ENCODE measurements at regions not wholly inside any gene's neighbourhood (a gene's known extent, or its start where the extent isn't known, plus 50 kb on each side); places are given as distances from the start of the nearest gene placed in this dataset.

- in situ Hi-C loops (cut with MboI; ENCODE audit: low sequenced_read_pairs) = no loop called here
Observed at GRCh38 chr7:121473645-121474300, 77.7 kb upstream of the FAM3C start.

DNA sequence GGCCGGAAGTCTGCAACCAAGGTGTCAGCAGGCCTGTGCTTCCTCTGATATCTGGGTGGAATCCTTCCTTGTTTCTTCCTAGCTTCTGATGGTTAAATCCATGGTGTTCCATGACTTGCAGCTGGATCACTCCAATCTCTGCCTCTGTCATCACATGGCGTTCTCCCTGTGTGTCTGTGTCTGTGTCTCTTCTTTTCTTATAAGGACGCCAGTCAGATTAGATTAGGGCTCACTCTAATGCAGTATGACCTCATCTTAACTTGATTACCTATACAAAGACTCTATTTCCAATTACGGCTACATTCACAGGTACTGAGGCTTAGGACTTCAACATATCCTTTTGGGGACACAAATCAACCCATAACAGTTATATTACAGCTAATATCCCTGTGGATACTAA, 70.3 kb upstream of the FAM3C start:
- in situ Hi-C loops (cut with MboI; ENCODE audit: low sequenced_read_pairs) = no loop called here

- in situ Hi-C loops (cut with MboI; ENCODE audit: low sequenced_read_pairs) = no loop called here
Observed at GRCh38 chr7:121459148-121459547, 63.0 kb upstream of the FAM3C start.

DNA sequence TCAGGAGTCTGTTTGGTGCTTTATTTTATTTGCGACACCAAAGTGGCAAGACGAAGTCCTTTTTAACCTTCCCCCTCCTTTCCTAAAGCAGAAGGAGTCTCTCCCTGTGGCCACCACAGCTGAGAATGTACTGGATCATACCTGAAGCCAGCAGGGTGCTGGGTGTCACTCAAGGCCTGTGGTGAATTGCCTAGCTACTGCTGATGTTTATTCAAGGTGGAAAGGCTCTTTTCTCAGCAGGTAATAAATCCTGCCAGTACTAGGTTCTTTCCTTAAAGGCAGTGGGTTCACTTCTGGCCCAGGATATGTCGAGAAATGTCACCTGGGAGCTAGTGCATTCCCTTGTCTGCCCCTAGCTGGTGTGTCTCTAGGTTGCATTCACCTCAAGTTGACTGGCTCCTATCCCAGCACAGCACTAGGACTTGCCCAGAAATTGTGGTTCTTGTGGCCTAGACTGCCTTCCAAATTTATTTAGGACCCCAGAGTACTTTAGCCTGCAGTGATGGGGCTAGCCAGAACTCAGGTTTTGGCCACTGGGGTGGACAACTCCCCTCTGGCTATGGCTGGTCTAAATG, 60.8 kb upstream of the FAM3C start:
- in situ Hi-C loops (cut with MboI; ENCODE audit: low sequenced_read_pairs) = no loop called here

- in situ Hi-C loops (cut with MboI; ENCODE audit: low sequenced_read_pairs) = no loop called here
Observed at GRCh38 chr7:121456015-121456414, 59.9 kb upstream of the FAM3C start.

GRCh38 chr7:121452389-121452788, 56.3 kb upstream of the FAM3C start:
- in situ Hi-C loops (cut with MboI; ENCODE audit: low sequenced_read_pairs) = no loop called here

GRCh38 chr7:121451367-121452094, 55.4 kb upstream of the FAM3C start:
- in situ Hi-C loops (cut with MboI; ENCODE audit: low sequenced_read_pairs) = no loop called here

GRCh38 chr7:121450631-121451198, 54.6 kb upstream of the FAM3C start:
- in situ Hi-C loops (cut with MboI; ENCODE audit: low sequenced_read_pairs) = no loop called here

DNA sequence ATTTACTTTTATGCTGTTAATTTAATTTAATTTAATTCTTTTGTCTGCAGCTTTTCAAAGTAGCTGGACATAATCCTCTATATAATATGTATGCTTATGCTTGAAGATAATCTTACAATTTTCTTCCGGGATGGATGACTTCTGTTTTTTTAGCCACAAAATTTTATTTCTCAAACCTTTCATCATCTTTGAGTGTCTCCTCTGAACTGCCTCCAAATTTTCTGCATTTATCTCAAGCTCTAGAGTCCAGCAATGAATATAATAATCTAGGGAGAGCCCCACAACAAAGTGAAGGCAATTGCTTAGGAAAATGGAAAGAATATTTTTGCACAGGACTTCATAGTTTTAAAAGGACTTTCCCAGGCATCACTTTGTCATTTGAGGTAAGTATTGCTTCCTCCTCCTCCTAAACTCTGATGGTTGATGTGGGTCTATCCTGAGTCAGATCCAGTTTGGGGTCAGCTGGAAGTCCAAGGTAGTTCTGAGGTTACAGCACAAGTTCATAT, 53.7 kb upstream of the FAM3C start:
- in situ Hi-C loops (cut with MboI; ENCODE audit: low sequenced_read_pairs) = no loop called here

- in situ Hi-C loops (cut with MboI; ENCODE audit: low sequenced_read_pairs) = no loop called here
Observed at GRCh38 chr7:121449329-121449728, 53.2 kb upstream of the FAM3C start.

DNA sequence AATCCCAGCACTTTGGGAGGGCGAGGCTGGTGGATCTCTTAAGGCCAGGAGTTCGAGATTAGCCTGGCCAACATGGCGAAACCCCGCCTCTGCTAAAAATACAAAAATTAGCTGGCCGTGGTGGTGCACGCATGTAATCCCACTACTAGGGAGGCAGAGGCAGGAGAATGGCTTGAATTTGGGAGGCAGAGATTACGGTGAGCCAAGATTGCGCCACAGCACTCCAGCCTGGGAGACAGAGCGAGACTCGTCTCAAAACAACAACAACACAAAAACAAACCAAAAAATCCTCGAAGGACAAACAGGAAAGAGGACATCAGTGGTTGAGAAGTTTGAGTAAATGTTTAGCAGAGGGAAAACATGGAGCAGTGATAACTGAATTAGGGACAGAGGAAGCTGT, 52.3 kb upstream of the FAM3C start:
- in situ Hi-C loops (cut with MboI; ENCODE audit: low sequenced_read_pairs) = no loop called here

DNA sequence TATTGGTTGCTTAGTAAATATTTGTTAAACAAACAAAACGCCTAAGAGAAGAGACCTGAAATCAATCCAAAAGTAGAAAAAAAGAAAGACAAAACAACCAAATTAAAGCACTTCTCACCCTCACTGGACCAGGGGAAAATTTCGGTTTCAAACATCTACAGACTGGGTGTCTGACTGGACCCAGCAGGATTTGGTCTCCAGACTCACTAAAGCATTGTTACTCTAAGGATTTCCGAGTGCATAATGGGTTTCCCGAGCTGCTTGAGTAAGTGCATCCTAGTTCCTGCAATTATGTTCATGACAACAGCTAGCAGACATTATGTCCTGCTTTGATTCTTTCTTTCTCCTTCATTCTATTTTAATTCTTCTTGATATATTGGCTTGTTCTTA, 51.8 kb upstream of the FAM3C start:
- in situ Hi-C loops (cut with MboI; ENCODE audit: low sequenced_read_pairs) = no loop called here

- in situ Hi-C loops (cut with MboI; ENCODE audit: low sequenced_read_pairs) = no loop called here
Observed at GRCh38 chr7:121447243-121447910, 51.3 kb upstream of the FAM3C start.

DNA sequence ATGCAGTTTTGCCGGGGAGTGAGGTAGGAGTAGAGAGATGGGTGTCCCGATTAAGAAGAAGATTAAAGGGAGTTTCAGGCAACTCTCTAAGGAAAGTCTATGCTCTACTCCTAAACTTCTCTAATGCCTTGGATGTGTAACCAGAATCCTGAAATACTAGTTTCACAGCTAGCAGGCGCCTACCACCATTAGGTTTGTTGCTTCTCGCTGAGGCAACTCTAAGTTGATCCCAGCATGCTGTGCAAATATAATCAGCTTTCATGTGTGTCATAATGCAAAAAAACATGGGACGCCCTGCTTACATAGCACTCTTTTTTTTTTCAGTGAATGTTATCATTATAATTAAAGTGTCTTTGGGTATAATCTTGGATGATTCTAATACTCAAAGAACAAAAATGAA, 50.4 kb upstream of the FAM3C start:
- in situ Hi-C loops (cut with MboI; ENCODE audit: low sequenced_read_pairs) = no loop called here
